GM21526 (cell line): ENCODE measurements at regions not wholly inside any gene's neighbourhood (a gene's known extent, or its start where the extent isn't known, plus 50 kb on each side); places are given as distances from the start of the nearest gene placed in this dataset.
"Not testable (repeated sequence)": the region's sequence is repeated elsewhere in the genome, so short reads cannot be mapped to it uniquely, and the experiment has no call there.

Experiments
- ATAC-seq: cut with Tn5 transposase; IDR thresholded peaks from one replicate; pipeline ENCODE4 v1.9.1; 2021; ENCODE audit warnings: moderate library complexity; ENCODE audit not compliant: unreplicated experiment, low FRiP score

GRCh38 chr2:228543117-228543516 lies 361.6 kb upstream of the SPHKAP start:
- ATAC-seq = no peak

DNA sequence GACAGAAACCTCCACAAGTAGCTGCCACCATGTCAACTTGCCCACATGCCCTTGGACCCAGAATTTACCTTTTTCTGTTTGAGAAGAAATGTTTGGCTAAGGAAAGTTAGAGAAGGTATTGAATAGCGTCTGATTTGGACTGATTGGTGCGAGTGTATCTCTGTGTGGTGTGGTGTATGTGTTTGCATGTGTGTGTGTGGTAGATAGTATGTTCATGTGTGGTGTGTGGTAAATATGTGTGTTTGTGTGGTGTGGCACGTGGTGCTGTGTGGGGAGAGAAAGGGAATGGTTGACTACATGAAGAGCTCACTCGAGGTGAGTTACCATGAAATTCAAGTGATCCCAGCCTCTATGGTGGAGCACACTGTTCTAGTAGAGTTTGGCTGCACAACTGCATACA lies 360.8 kb upstream of the SPHKAP start:
- no peak for ATAC-seq

DNA sequence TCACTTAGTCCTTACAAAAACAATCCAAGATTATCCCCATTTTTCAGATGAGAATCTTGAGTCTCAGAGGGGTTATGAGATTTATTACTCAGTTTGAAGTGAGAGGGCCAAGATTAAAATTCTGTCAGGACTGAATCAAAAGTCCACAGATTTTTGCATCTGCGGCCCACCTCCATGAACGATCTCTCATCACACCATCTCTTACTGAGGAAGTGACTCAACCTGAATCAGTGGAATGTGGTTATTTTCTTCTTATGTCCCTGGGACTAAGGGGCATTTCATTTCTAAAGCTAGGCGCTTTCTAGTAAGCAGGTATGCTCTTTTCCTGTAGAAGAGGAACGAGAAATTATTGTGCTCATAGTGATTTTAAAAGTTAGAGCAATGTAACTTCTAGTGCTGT lies 360.3 kb upstream of the SPHKAP start:
- no peak for ATAC-seq

DNA sequence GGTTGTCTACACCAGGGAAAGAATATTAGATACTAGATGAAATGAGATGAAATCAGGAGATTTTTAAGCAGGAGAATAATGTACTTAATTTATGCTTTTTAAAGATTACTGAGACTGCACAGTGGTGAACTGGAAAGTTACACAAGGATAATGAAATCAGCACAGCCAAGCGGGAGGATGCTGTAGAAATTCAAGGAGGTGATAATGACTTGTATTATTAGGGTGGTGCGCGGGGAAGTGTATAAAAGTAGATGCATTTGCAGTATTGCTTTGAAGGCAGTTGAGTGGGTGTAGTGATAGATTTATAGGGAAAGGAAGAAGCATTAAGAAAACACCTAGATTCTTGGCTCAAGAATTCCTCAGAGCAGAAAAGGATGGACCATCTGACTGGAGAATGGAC lies 359.5 kb upstream of the SPHKAP start:
- ATAC-seq = no peak

GRCh38 chr2:228535396-228535795 lies 353.9 kb upstream of the SPHKAP start:
- ATAC-seq = no peak

- no peak for ATAC-seq
These were observed 351.7 kb upstream of the SPHKAP start for GRCh38 chr2:228533156-228533555.

DNA sequence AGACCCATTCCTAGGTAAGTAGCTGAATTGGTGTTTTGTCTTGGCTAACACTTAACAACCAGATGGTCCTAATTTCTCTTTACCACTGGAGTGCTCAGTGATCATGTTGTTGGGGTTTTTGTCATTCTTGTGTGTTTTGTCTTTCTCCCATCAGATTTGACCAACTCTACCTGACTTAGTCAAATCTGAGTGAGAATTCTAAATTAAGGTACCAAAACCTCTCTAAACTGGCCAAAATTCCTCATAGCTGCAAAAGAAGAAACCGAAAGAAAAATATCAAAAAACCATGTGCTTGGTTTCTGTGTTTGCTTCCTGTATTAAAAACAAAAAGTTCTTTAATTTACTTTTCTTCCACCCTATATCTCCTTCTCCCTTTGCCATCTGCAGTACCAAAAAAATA lies 350.7 kb upstream of the SPHKAP start:
- no peak for ATAC-seq

GRCh38 chr2:228527197-228527881 lies 345.9 kb upstream of the SPHKAP start:
- no peak for ATAC-seq

GRCh38 chr2:228526687-228527086 lies 345.2 kb upstream of the SPHKAP start:
- no peak for ATAC-seq

DNA sequence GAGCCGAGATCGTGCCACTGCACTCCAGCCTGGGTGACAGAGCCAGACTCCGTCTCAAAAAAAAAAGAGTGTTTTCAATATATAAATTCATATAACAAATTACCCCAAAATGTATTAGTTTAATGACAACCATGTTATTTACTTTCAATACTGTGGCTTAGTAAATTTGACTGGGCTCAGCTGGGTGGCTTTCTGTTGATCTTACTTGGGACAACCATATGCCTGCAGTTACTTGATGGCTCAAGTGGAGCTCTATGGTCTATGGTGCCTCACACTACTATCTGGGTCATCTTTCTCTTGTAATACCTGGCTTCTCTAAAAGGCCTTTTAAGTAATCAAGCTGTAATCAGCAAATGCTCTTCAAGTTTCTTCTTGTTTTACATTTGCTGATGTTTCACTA lies 341.5 kb upstream of the SPHKAP start:
- no peak for ATAC-seq

GRCh38 chr2:228522276-228522675 lies 340.8 kb upstream of the SPHKAP start:
- no peak for ATAC-seq

DNA sequence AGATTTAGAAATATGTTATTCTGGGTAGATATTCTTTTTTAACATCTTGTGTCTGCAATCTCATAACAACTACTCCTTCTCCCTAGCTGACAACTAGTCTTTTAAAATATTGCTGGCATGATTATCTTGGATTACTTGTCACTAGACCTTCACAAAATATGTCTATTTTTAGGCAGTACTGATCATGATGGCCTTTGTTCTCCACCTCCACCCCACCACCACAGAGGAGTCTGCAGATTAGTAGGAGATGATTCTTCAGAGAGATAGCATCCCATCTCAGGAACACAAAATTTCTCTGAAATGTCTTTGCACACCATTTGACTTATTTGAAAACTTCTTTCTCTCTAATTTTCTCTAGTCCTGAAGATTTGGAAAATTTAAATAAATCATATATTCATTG lies 338.1 kb upstream of the SPHKAP start:
- no peak for ATAC-seq

DNA sequence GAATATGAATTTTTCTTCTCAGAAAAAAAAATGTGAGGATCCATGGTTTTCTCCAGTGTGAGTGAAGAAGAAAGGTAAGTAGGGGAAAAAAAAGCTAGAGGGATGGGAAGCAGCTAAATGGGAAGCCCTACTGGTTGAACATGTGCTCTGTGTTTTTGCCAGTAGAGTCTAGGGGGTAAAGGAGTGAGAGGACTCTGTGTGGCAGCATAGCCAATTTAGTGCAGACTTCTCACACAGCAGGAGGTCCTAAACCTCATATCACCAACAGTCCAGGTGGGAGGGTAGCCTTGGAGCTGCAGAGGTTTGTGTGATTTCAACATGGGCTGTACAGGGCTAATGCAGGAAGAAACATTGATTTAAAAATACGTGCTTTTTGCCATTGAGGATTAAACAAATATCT lies 334.5 kb upstream of the SPHKAP start:
- ATAC-seq = no peak

DNA sequence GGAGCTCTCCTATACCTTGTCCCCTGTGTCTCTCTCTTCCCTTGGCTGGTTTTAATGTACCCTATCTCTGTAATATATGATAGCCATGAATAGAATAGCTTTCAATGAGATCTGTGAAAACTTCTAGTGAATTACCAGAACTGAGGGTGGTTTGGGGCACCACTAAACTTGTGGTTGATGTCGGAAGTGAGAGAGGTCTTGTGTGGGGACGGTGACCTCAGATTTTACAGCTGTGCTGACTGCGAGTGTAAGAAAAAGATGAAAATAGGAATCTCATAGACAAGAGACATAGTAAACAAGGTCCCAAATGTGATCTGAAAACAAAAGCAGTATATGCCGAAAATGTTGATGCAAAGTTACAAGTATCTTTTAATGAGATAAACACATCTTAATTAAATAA lies 332.0 kb upstream of the SPHKAP start:
- ATAC-seq = not testable (repeated sequence)

DNA sequence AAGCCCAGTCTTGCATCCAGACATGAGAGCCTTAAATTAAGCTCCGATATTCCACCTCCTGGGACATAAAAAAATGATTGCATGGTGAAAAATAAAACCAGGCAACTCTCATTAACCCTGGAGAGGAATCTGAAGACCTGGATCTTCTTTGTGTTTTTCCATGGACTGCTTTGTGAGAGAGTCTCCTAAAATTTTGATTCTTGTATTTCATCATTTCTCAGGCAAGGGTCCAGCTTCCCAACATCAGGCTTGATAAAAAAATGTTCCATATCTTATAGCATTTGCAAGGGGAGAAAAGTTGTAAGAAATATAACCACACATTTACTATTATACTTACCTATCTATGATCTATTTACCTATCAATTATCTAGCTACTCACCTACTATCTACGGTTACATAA lies 327.5 kb upstream of the SPHKAP start:
- ATAC-seq = no peak

GRCh38 chr2:228507870-228508269 lies 326.4 kb upstream of the SPHKAP start:
- ATAC-seq = no peak

- ATAC-seq = no peak
These were observed 325.8 kb upstream of the SPHKAP start for GRCh38 chr2:228507231-228507824.

- no peak for ATAC-seq
These were observed 322.2 kb upstream of the SPHKAP start for GRCh38 chr2:228503731-228504130.

- no peak for ATAC-seq
These were observed 312.4 kb upstream of the SPHKAP start for GRCh38 chr2:228493852-228494251.

GRCh38 chr2:228479014-228479413 lies 297.5 kb upstream of the SPHKAP start:
- no peak for ATAC-seq

- ATAC-seq = no peak
These were observed 293.0 kb upstream of the SPHKAP start for GRCh38 chr2:228474466-228474865.

DNA sequence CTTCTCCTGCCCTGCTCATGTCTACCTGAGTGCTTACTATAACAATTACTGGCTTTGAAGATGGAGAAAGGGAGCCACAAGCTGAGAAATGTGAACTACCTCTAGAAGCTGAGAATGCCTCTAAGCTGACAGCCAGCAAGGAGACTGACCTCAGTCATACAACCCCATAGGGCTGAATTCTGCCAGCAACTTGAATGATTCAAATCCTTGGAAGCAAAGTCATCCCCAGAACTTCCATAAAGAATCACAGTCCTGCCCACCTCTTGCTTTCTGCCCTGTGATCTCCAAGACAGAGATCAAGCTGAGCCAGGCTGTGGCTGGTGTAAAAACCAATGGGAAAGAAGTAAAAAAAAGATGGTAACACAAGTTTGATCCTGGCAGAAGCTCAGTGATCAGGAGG lies 288.2 kb upstream of the SPHKAP start:
- no peak for ATAC-seq

- ATAC-seq = no peak
These were observed 285.4 kb upstream of the SPHKAP start for GRCh38 chr2:228466851-228467250.
